Left lobe of liver (tissue), 2 donors: ENCODE measurements at regions not wholly inside any gene's neighbourhood (a gene's known extent, or its start where the extent isn't known, plus 50 kb on each side); places are given as distances from the start of the nearest gene placed in this dataset.

Experiments
- ATAC-seq: fragments of 200-7000 bp; cut with Tn5 transposase; one replicate; pipeline ENCODE4 v1.9.1; 2020; ENCODE audit warnings: mild to moderate bottlenecking, moderate library complexity
- DNase-seq: peaks from one replicate; pipeline ENCODE4 v3.0.0-alpha.2; 2020; ENCODE audit warnings: low spot score
- donor health status: DM: no; HTN: no; CAD: no; lungs with moderate emphysema.
- donor health status: DM: no; HTN: yes; CAD: no.

DNA sequence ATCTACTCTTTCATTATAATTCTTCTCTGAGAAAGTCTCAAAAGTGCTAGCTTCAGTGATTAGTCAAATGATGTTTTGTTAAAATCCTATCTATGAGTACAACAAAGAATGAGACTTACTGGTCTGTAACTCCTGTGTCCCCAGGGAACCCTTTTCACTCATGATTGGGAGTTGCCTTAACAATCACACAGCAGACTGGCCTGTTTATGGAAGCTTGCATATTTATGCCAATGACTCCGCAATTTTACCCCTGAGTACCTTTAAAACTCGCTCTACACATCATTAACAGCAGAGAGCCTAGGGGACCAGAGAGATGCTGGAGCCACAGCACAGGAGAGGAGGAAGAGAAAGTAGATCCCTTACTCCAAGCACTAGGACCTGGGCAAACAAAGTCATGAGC, 628.1 kb downstream of the IGSF11 start:
- no peak for ATAC-seq
- no peak for DNase-seq

DNA sequence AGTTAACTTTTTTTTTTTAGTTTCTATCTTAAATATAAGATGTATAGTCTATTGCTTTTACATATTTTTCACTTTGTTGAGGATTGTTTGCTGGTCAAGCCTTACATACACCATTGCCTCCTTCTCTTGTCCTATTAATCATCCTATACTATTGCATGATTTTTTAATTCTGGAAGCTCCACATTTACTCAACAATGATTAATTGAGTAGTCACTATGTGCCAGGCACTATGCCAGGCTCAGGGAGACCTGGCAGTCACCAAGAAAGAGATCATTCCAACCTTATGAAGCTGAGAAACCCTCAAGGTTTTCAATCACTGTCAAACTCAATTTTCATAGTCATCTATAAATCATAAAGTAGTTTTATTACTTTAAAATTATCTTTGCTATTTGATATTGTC, 626.2 kb downstream of the IGSF11 start:
- ATAC-seq (no peak), DNase-seq (no peak)

DNA sequence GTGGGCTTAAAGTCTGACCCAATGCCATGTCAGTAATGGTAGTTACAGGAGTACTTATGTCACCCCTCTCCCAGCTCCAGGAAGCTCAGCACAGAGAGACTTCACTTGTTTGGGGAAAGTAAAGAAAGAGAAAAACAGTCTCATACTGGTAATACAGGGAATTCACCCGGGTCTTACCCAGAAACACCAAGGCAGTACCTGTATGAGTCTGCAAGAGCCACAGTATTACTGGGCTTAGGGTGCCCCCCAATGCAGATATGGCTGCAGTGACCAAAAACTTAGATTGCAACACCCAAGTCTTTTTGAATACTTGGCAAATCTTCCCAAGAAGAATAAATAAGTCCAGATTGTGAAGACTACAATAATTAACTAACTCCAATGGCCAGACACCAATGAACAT, 622.1 kb downstream of the IGSF11 start:
- ATAC-seq, result peak; percentile 37
- DNase-seq, result no peak

DNA sequence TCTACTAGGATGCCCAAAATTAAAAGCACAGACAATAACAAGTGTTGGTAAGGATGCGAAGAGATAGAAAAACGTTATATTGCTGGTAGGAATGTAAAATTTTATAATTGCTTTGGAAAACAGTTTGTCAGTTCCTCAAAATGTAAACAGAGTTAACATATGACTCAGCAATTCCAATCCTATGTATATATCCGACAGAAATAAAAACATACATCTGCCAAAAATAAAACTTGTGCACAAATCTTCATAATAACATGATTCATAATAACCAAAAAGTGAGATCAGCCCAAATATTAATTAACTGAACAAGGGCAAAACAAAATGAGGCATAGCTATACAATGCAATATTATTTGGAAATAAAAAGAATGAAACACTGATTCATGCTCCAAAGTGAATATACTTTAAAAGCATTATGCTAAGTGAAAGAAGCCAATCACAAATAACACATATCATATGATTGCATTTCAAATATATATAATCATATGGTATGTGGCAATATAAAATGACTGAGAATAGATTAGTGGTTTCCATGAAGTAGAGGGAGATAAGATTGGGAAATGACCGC, 609.3 kb downstream of the IGSF11 start:
- no peak for DNase-seq
- no peak for ATAC-seq

DNA sequence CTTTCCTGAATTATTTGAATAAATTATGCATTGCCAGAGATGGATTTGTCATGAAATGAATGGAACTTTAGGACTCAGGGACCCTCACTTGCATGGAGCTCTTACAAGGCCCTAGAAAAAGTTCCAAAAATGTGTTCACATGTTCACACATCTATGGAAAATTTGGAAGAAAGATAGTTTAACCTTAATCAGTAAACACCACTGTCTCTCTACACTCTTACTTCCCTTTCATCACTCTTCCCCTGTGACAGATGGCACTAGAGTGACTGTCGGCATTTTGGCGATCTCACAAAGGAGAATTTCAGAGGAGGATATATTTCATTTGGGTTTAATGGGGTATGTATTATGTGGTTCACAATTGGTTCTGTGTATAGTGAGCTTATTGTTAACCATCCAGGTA, 600.8 kb downstream of the IGSF11 start:
- DNase-seq, result no peak
- ATAC-seq, result no peak

DNA sequence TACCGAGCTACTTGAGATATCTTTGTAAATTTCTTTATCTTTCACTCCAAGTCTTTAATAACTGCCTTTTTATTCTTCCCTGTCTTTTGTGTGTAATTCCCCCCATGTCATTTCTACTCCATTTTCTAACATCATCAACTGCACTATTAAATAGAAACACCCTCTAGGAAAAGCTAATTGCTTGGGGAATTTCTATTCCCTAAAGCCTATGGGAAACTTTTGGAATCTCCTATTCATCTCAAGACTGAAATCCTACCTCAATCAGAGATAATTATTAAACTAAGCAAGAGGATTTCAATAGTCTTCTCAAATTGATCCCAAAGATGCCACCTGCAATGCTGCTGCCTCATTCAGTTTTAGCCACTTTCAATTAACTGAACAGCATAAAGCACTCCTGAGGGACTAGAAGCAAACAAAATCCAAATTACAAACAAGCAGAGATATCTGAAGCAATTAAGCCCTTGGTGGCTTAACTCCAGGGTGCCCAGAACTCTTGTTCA, 598.7 kb downstream of the IGSF11 start:
- ATAC-seq, result no peak
- no peak for DNase-seq

DNA sequence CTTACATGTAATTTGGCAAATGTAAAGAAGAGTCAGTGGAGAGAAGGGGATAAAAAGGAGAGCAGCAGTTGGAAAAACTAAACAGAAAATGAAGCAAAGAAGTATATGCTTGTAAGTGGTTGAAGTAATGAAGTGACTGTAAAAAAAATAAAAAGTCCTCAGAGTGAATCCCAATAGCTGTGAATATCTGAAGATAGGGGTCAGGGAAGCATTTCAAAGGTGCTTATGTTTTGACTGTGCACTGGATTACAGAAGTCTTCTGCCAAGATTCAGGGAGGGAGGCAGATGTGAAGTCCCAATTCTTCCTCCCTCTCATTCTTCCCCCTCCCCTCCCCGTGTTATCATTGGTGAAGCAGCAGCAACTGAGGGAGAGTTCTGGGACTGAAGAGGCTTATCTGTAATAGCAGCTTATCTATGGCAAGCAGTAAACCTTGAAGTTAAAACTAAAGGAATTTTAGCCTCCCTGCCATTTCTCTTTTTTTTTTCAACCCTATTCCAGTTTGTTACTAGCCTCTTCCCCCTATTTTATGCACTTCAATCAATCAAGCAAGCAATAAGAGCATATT, 597.9 kb downstream of the IGSF11 start:
- no peak for ATAC-seq

DNA sequence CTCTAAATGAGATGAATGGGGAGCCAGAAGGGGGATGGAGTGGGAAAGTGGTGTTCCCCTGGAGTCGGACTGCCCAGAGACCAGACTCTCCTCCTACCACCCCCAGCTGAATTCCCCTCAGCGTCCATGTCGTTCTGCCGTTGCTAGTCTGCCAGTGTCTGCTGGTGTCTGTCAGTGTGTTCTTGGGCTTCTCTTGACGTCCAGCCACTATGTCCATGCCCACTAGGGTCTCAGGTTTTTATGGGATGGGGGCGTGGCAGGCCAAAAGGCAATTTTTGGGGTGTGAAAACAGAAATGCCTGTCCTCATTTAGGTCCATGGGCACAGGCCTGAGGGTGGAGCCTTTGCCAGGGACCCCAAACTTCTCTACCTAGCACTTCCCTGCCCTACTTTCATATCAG, 589.6 kb downstream of the IGSF11 start:
- no peak for DNase-seq
- no peak for ATAC-seq

More for the DNA sequence above, 597.9 kb downstream of the IGSF11 start:
- no peak for DNase-seq

DNA sequence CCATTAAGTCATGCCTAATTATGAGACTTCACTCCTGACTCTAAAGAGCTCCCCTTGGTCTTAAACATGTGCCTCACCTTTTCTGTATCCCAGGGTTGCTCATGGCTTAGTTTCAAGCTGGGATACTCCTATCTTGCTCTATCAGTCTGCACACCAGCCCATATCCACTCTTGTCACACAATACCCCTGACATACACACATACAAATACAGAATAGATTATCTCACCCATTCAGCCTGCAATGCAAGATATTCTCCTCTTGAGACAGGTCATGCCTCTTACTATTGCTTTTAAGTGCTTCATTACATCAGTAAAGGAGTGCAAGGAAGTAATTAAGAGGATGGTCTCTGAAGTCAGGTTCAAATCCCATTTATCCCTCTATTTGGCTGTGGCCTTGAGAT, 587.3 kb downstream of the IGSF11 start:
- ATAC-seq (no peak), DNase-seq (no peak)

DNA sequence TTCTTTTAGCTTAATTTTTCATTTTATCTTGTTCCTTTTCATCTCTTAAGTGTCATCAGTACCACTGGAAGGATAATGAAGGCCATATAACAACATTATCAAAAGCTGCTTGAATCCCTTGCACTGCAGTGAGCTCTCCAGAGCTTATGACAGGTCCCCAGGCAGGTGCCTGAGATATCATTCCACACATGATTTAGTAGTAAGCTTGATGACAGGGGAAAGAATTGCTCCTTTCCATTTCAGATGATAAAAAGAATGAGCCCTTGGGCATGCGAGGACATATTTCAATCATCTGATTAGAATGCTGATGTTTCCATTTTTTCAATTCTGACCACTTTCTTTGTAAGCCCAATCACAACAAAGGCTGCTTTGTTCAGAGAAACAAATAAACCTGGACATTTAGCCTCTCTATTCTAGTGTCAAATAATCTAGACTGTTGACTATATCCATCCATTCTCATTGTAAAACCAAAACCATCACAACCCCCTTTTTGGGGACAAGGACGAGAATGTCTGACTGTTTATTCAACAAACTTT, 567.8 kb downstream of the IGSF11 start:
- DNase-seq, result no peak
- ATAC-seq, result no peak

DNA sequence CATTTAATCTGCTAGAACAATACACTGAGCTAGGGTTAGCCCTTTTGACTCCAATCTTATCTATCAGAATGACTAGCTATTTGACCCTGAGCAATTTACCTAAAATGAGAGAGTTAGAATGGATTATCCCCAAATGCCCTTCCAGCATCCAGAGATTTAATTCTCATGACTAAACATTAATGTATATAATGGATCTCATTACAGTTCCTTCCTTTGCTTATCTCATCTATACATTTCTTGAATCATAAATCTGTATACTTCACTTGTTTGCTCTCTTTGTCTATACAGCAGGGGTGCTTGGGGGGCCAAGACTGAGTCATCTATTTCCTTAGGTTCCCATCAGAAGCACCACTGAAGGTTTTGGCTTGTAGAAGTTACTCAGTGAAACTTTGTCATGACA, 565.8 kb downstream of the IGSF11 start:
- ATAC-seq (no peak), DNase-seq (no peak)

DNA sequence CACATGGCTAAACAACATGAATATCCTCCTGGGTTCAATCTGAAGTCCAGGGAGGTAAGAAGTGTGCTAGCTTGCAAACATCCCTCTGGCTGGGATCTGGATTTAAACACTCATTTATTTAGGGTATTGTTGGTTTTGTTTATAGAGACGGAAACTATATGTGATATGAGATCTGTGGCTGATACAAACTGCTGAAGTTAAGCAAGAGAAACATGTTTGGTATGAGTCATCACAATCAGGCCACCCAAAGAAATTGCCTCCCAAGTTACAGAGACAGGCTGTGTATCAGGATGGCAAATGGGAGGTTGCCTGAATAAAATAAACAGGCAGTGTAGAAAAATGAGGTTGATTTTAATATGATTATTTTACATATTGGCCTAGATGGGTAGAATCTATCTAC, 562.1 kb downstream of the IGSF11 start:
- ATAC-seq (no peak), DNase-seq (no peak)

DNA sequence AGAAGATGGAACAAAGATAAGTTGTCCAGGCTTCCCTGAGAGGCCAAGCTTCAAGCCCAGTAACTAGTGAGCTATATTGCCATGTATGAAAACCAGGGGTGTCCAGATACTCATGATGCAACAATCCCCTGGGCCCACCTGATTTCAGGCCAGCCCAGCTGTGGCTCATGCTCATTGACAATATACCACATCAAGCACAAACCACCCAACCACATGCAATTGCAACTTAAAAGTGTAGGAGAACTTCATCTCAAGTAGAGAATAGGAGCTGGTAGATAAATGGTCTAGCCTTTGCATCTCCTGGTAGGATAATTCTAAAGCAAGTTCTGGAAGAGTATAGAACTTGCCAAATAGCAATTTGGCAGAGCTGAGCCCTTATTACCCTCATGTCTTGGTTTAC, 561.3 kb downstream of the IGSF11 start:
- DNase-seq (no peak), ATAC-seq (no peak)

DNA sequence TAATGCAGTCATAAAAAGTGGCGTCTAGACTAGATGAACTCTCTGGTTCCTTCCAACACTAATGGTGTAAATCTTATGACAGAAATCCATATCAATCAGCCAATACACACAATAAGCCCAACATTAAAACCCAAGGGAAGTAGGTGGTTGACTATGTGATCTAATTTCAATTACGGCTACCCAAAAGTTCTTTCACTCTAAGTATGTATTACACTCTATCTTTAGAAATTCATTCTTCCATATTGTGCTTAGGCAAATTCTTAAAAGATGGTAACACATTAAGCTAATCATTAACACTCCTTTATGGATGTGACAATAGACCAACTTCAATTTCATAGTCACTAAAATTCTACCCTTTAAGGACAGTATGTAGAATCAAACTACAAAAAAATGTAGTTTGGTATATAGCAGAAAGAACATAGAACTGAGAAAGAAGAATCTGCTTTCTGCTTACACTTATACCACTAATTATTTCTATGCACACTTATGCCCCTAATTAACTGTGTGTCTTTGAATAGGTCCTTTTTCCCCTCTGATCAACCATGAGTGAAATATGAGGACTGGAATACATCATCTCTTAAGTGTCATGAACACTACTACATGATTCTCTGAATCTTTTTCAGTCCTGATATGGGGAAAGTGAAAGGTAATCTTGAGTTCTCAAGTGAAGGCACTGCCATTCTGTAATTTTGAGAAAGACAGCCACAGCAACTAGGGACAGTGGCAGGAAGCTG, 557.6 kb downstream of the IGSF11 start:
- DNase-seq (no peak), ATAC-seq (no peak)

DNA sequence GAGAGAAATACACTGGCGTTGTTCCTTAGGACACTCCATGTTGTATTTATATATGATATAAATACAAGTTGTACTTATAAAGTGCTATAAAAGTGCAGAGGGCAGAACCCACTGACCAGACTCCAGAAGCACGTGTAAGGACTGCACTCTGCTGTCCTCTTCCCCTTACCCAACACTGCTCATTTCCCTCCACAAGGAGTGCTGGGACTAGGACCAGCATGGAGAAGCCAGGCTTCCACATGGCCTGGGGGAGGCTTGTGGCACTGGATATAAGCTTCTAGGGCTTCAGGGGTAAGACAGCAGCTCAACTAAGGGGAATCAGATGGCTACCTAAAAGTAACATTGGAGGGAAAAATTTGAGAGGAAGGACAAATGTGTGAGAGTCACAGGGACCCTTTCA, 556.9 kb downstream of the IGSF11 start:
- no peak for ATAC-seq
- DNase-seq, result no peak

DNA sequence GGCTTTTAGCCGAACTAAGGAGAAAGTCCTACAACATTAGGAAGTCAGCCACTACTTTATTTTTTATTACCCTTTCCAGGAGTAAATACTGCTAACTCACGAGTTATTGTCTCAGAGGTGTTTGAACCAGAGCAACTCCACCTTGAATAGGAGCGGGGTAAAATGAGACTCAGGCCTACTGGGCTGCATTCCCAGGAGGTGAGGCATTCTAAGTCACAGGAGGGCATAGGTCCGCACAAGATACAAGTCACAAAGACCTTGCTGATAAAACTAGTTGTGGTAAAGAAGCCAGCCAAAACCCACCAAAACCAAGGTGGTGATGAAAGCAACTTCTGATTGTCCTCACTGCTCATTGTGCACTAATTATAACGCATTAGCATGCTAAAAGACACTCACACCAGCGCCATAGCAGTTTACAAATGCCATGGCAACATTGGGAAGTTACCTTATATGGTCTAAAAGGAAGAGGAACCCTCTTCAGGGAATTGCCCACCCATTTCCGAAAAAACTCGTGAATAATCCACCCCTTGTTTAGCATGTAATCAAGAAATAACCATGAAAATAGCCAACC, 555.9 kb downstream of the IGSF11 start:
- ATAC-seq, result no peak
- DNase-seq, result no peak

DNA sequence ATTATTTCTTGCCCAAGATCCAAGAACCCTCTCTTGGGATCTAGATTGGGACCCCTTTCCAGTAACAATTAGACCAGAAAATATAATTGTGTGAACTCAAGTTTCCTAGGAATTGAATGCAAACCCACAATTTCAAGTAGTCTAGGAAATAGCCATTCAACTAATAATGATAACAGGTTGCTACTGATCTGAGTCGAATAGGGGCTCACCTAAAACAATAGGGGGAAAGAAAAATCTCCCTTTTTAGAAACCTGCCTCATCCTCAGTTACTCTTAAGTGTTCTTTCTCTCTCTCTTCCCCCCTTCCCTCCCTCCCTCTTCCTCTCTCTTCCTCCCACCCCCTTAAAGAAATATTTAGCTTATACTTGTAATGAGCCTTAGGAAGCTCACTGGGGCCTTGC, 555.3 kb downstream of the IGSF11 start:
- no peak for DNase-seq
- no peak for ATAC-seq

DNA sequence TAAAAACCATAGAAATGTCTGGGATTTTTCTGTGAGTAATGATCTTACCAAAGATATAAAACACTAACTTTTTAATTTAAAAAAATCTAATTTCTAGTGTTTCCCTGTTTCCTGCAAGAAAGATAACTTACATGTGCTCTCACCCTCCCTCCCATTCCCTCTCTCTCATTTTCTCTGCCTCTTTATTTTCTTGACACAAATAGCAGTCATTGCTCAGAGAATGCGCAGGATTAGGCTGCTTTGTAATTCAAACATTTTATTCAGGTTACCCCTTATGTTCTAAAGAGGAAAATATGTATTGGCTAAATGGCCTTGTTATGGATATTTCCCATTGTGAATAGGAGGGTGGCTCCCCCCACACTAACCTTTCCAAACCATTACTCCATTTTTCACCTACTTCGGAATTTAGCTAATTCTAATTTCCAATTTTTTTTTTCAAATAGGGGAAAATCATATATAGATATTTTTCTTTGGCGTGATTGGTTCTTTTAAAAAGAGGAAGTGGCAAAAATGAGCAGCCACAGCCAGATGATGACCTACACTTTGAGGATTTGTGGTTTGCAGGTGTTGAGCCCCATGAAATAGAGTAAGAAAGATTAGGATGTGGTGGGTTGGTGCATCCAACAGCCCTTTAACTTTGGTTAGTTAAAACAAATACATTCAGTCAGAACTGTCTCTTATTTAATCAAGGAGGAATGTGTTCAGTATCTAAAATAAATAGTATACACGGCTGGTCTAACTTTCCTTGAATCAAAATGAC, 554.4 kb downstream of the IGSF11 start:
- no peak for DNase-seq
- no peak for ATAC-seq

DNA sequence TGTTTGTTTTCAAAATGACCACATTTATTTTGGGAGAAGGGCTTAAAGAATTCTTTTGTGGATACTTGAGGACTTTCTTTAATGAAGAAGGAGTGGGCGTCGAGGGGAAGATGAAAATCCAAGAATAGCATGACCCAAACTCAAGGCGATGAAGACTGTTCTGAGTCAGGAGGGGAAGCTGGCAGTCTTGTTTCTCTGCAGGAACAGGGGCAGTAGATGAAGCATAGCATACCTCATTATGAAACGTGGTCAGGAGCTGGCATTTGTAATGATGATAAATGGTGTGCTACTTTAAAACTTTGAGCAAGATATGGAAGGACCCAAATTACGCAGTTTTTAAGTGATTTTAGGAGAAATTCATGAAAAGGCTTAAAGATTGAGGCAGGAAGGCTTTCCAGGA, 549.0 kb downstream of the IGSF11 start:
- ATAC-seq (no peak), DNase-seq (no peak)

DNA sequence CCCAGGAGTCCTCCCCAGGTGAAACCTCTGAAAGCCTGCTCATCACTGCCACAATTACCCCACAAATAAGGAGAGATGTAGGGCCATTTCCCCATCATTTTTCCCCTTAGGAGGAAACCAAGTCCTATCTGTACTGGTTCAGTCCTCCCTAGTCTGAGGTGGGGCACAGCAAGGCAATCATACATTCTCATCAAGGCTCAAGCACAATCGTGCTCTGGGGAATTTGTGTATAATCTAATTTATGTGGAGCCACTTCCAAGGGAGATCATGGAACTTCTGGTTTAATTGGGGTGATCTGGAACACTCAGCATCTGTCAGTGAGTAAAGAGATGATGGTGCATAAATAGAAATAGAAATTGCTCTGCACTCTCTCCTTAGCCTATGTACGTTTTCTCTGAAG, 546.9 kb downstream of the IGSF11 start:
- ATAC-seq, result no peak

DNA sequence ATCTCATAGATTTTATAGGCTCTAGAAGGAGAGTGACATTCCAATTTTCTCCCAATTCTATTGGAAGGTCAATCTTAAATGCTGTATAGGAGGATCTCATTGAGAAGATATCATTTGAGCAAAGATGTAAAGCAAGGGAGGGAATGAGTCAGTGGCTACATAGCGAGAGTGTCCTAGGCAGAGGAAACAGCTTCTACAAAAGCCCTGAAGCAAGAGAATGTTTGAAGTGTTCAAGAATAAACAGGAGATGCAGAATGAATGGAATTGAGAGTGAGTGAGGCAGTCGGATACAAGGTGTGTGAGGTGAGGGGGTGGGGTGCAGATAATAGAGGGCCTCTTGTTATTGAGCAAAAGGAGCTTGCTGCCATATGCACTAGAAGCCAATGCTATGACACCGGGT, 545.9 kb downstream of the IGSF11 start:
- DNase-seq, result no peak
- ATAC-seq, result no peak

More for the DNA sequence above, 546.9 kb downstream of the IGSF11 start:
- no peak for DNase-seq
